Naive thymus-derived CD4-positive, alpha-beta T cell (primary cell): ENCODE measurements at regions not wholly inside any gene's neighbourhood (a gene's known extent, or its start where the extent isn't known, plus 50 kb on each side); places are given as distances from the start of the nearest gene placed in this dataset.

Experiments
- ATAC-seq: fragments of 150-1000 bp; cut with Tn5 transposase; 2 replicates; pipeline ENCODE4 v1.10.0; 2021; ENCODE audit warnings: mild to moderate bottlenecking, moderate library complexity
- CTCF ChIA-PET: fragments of 350-600 bp; sonication (Branson Sonifier 250); formaldehyde crosslinking; loops from one replicate; lab custom pipeline; 2021; ENCODE audit warnings: antibody characterized with exemption; lab: Charles Lee
- POLR2A ChIA-PET: fragments of 350-600 bp; sonication (Branson Sonifier 250); formaldehyde crosslinking; loops from one replicate; lab custom pipeline; 2021; ENCODE audit warnings: antibody characterized with exemption, inconsistent platforms; lab: Charles Lee
- DNase-seq, 9 donors: peaks; one replicate each; pipeline versions ENCODE4 v3.0.0 to v3.0.0-alpha.2; 2020 to 2022; ENCODE audit warnings: mixed read lengths in 1 of 9
- H3K27ac ChIP-seq: one replicate; pipeline ENCODE4 v1.7.0; 2013; ENCODE audit warnings: mild to moderate bottlenecking, low read depth, low read length, moderate library complexity
- H3K27me3 ChIP-seq, 2 donors: one replicate each; pipeline ENCODE4 v1.7.0; 2013; ENCODE audit warnings: low read length in 2 of 2, mild to moderate bottlenecking in 2 of 2, moderate library complexity in 2 of 2; ENCODE audit not compliant: control insufficient read depth in 2 of 2, insufficient read depth in 2 of 2
- H3K36me3 ChIP-seq, 3 experiments: 1 replicate in 2 of 3; 2 replicates in 1 of 3; pipeline ENCODE4 v1.7.0; 2013; ENCODE audit warnings: low read length in 3 of 3, mild to moderate bottlenecking in 3 of 3, moderate library complexity in 1 of 3; ENCODE audit not compliant: insufficient read depth in 3 of 3, control insufficient read depth in 2 of 3
- H3K4me1 ChIP-seq, 2 donors: one replicate each; pipeline ENCODE4 v1.7.0; 2013; ENCODE audit warnings: low read length in 2 of 2, mild to moderate bottlenecking in 2 of 2, moderate library complexity in 1 of 2; ENCODE audit not compliant: control insufficient read depth in 2 of 2, insufficient read depth in 2 of 2
- H3K4me3 ChIP-seq: 2 replicates; pipeline ENCODE4 v1.7.0; 2013; ENCODE audit warnings: mild to moderate bottlenecking, low read length
- H3K9me3 ChIP-seq, 3 experiments: 1 replicate in 2 of 3; 2 replicates in 1 of 3; pipeline ENCODE4 v1.7.0; 2013; ENCODE audit warnings: low read length in 3 of 3; ENCODE audit not compliant: control insufficient read depth in 2 of 3
- H3K27ac Mint-ChIP-seq, 9 donors: one replicate each; pipeline ENCODE4 v1.8.0; 2020 to 2022; ENCODE audit warnings: mixed read lengths in 9 of 9, mild to moderate bottlenecking in 8 of 9, moderate library complexity in 5 of 9, inconsistent platforms in 2 of 9
- H3K27me3 Mint-ChIP-seq, 5 donors: one replicate each; pipeline ENCODE4 v1.8.0; 2021 to 2022; ENCODE audit warnings: mixed read lengths in 5 of 5, mild to moderate bottlenecking in 1 of 5
- H3K36me3 Mint-ChIP-seq, 5 donors: one replicate each; pipeline ENCODE4 v1.8.0; 2020 to 2022; ENCODE audit warnings: mixed read lengths in 5 of 5, mild to moderate bottlenecking in 3 of 5, inconsistent platforms in 1 of 5
- H3K4me1 Mint-ChIP-seq, 7 donors: one replicate each; pipeline ENCODE4 v1.8.0; 2020 to 2022; ENCODE audit warnings: mixed read lengths in 7 of 7, mild to moderate bottlenecking in 3 of 7, inconsistent platforms in 1 of 7
- H3K4me3 Mint-ChIP-seq, 10 donors: one replicate each; pipeline ENCODE4 v1.8.0; 2020 to 2022; ENCODE audit warnings: mild to moderate bottlenecking in 10 of 10, mixed read lengths in 10 of 10, moderate library complexity in 6 of 10, inconsistent platforms in 2 of 10
- H3K9me3 Mint-ChIP-seq, 11 donors: one replicate each; pipeline ENCODE4 v1.8.0; 2020 to 2022; ENCODE audit warnings: mixed read lengths in 11 of 11, mild to moderate bottlenecking in 4 of 11, inconsistent platforms in 1 of 11, moderate library complexity in 1 of 11
- intact Hi-C, 2 donors: fragments of 100-400 bp; cut with micrococcal nuclease; formaldehyde crosslinking; loops; one replicate each; pipeline ENCODE4 v1.15.1; 2023

- no peak overlapping the region for H3K27ac ChIP-seq
- H3K4me1 ChIP-seq, result no peaks in the 10 kb centered on the region
- Mint-ChIP-seq H3K4me3 (no peak overlapping the region), H3K27me3 (peaks cover 0 to 11% (median 0%) of the 10 kb centered on the region in 5 donors), H3K4me1 (no peaks in the 10 kb centered on the region), H3K27ac (no peak overlapping the region), H3K36me3 (no peaks in the 10 kb centered on the region), H3K9me3 (peaks cover 0 to 2% (median 0%) of the 10 kb centered on the region in 11 donors)
- CTCF ChIA-PET, result no interaction called here
- ATAC-seq (no peak), DNase-seq (no peak)
- H3K9me3 ChIP-seq, result no peaks in the 10 kb centered on the region
- no peaks in the 10 kb centered on the region for H3K36me3 ChIP-seq
- POLR2A ChIA-PET, result no interaction called here
- H3K27me3 ChIP-seq, result no peaks in the 10 kb centered on the region
- intact Hi-C loops, result no loop called here
- no peak overlapping the region for H3K4me3 ChIP-seq
Measured at GRCh38 chr2:120480903-120481445, 135.0 kb downstream of the INHBB start.

GRCh38 chr2:120481446-120482194, 135.7 kb downstream of the INHBB start:
- Mint-ChIP-seq H3K27ac (no peak overlapping the region), H3K4me3 (no peak overlapping the region), H3K9me3 (peaks cover 0 to 2% (median 0%) of the 10 kb centered on the region in 11 donors), H3K4me1 (no peaks in the 10 kb centered on the region), H3K36me3 (no peaks in the 10 kb centered on the region), H3K27me3 (peaks cover 0 to 11% (median 0%) of the 10 kb centered on the region in 5 donors)
- ATAC-seq (no peak), DNase-seq (no peak)
- H3K36me3 ChIP-seq, result no peaks in the 10 kb centered on the region
- POLR2A ChIA-PET, result no interaction called here
- intact Hi-C loops, result no loop called here
- CTCF ChIA-PET, result no interaction called here
- no peak overlapping the region for H3K4me3 ChIP-seq
- H3K9me3 ChIP-seq, result no peaks in the 10 kb centered on the region
- no peak overlapping the region for H3K27ac ChIP-seq
- no peaks in the 10 kb centered on the region for H3K27me3 ChIP-seq
- H3K4me1 ChIP-seq, result no peaks in the 10 kb centered on the region

GRCh38 chr2:120482334-120482733, 136.4 kb downstream of the INHBB start:
- ChIA-PET POLR2A (no interaction called here), CTCF (no interaction called here)
- Histone ChIP-seq H3K36me3 (no peaks in the 10 kb centered on the region), H3K9me3 (no peaks in the 10 kb centered on the region), H3K4me1 (no peaks in the 10 kb centered on the region), H3K27me3 (no peaks in the 10 kb centered on the region), H3K4me3 (no peak overlapping the region), H3K27ac (no peak overlapping the region)
- Mint-ChIP-seq H3K4me3 (no peak overlapping the region), H3K4me1 (no peaks in the 10 kb centered on the region), H3K27me3 (peaks cover 0 to 11% (median 0%) of the 10 kb centered on the region in 5 donors), H3K9me3 (peaks cover 0 to 2% (median 0%) of the 10 kb centered on the region in 11 donors), H3K36me3 (no peaks in the 10 kb centered on the region), H3K27ac (no peak overlapping the region)
- no peak for ATAC-seq
- no peak for DNase-seq
- intact Hi-C loops, result no loop called here

- Mint-ChIP-seq H3K4me3 (no peak overlapping the region), H3K27ac (no peak overlapping the region), H3K27me3 (peaks cover 0 to 16% (median 0%) of the 10 kb centered on the region in 5 donors), H3K36me3 (no peaks in the 10 kb centered on the region), H3K9me3 (peaks cover 0 to 2% (median 0%) of the 10 kb centered on the region in 11 donors), H3K4me1 (no peaks in the 10 kb centered on the region)
- intact Hi-C loops, result no loop called here
- Histone ChIP-seq H3K4me3 (no peak overlapping the region), H3K9me3 (no peaks in the 10 kb centered on the region), H3K27ac (no peak overlapping the region), H3K27me3 (no peaks in the 10 kb centered on the region), H3K4me1 (no peaks in the 10 kb centered on the region), H3K36me3 (no peaks in the 10 kb centered on the region)
- POLR2A ChIA-PET, result no interaction called here
- CTCF ChIA-PET, result no interaction called here
- ATAC-seq (no peak), DNase-seq (no peak)
Measured at GRCh38 chr2:120483355-120483754, 137.4 kb downstream of the INHBB start.

GRCh38 chr2:120485096-120485495, 139.2 kb downstream of the INHBB start:
- Histone ChIP-seq H3K9me3 (no peaks in the 10 kb centered on the region), H3K27ac (no peak overlapping the region), H3K36me3 (no peaks in the 10 kb centered on the region), H3K4me1 (no peaks in the 10 kb centered on the region), H3K4me3 (no peak overlapping the region), H3K27me3 (no peaks in the 10 kb centered on the region)
- ChIA-PET POLR2A (no interaction called here), CTCF (no interaction called here)
- intact Hi-C loops, result no loop called here
- DNase-seq, result no peak
- ATAC-seq, result no peak
- H3K4me3 Mint-ChIP-seq, result no peak overlapping the region
- no peak overlapping the region for H3K27ac Mint-ChIP-seq
- peaks cover 0 to 3% (median 0%) of the 10 kb centered on the region in 11 donors for H3K9me3 Mint-ChIP-seq
- H3K36me3 Mint-ChIP-seq, result no peaks in the 10 kb centered on the region
- H3K27me3 Mint-ChIP-seq, result peaks cover 0 to 23% (median 5%) of the 10 kb centered on the region in 5 donors
- H3K4me1 Mint-ChIP-seq, result no peaks in the 10 kb centered on the region

- Mint-ChIP-seq H3K27me3 (peaks cover 0 to 28% (median 11%) of the 10 kb centered on the region in 5 donors), H3K4me3 (no peak overlapping the region), H3K27ac (no peak overlapping the region), H3K9me3 (peaks cover 0 to 3% (median 0%) of the 10 kb centered on the region in 11 donors), H3K4me1 (no peaks in the 10 kb centered on the region), H3K36me3 (no peaks in the 10 kb centered on the region)
- ChIA-PET POLR2A (no interaction called here), CTCF (no interaction called here)
- Histone ChIP-seq H3K36me3 (no peaks in the 10 kb centered on the region), H3K4me1 (no peaks in the 10 kb centered on the region), H3K9me3 (no peaks in the 10 kb centered on the region), H3K27ac (no peak overlapping the region), H3K27me3 (no peaks in the 10 kb centered on the region), H3K4me3 (no peak overlapping the region)
- ATAC-seq (no peak), DNase-seq (no peak)
- intact Hi-C loops, result no loop called here
Measured at GRCh38 chr2:120486441-120486840, 140.5 kb downstream of the INHBB start.

GRCh38 chr2:120486946-120487345, 141.0 kb downstream of the INHBB start:
- Histone ChIP-seq H3K9me3 (no peaks in the 10 kb centered on the region), H3K4me1 (no peaks in the 10 kb centered on the region), H3K27me3 (no peaks in the 10 kb centered on the region), H3K36me3 (no peaks in the 10 kb centered on the region), H3K4me3 (no peak overlapping the region), H3K27ac (no peak overlapping the region)
- Mint-ChIP-seq H3K4me1 (no peaks in the 10 kb centered on the region), H3K4me3 (no peak overlapping the region), H3K27ac (no peak overlapping the region), H3K9me3 (peaks cover 0 to 3% (median 0%) of the 10 kb centered on the region in 11 donors), H3K36me3 (no peaks in the 10 kb centered on the region), H3K27me3 (peaks cover 4 to 32% (median 13%) of the 10 kb centered on the region in 5 donors)
- no peak for DNase-seq
- ChIA-PET CTCF (no interaction called here), POLR2A (no interaction called here)
- intact Hi-C loops, result no loop called here
- ATAC-seq, result no peak
